DND-41 (cell line): ENCODE measurements at regions not wholly inside any gene's neighbourhood (a gene's known extent, or its start where the extent isn't known, plus 50 kb on each side); places are given as distances from the start of the nearest gene placed in this dataset.

Experiments used
- ATAC-seq: fragments of 200-7000 bp; cut with Tn5 transposase; 3 replicates; pipeline ENCODE4 v1.9.1; 2021; ENCODE audit warnings: low read depth; ENCODE audit not compliant: insufficient read depth
- DNase-seq: peaks from one replicate; pipeline ENCODE4 v3.0.0-alpha.2; 2020
- H2AFZ ChIP-seq: 2 replicates; pipeline ENCODE4 v1.6.0; 2012; ENCODE audit warnings: low read depth, low read length
- H3K27ac ChIP-seq: 2 replicates; pipeline ENCODE4 v1.5.1; 2012; ENCODE audit warnings: low read length, inconsistent platforms
- H3K27me3 ChIP-seq: fragments of 200-600 bp; sonication (generic); 2 replicates; pipeline ENCODE4 v1.6.0; 2012; ENCODE audit warnings: low read length, mild to moderate bottlenecking, inconsistent platforms; ENCODE audit not compliant: insufficient read depth, poor library complexity
- H3K36me3 ChIP-seq: 2 replicates; pipeline ENCODE4 v1.5.1; 2012; ENCODE audit warnings: low read length, inconsistent platforms; ENCODE audit not compliant: insufficient read depth
- H3K4me1 ChIP-seq: 2 replicates; pipeline ENCODE4 v1.5.1; 2012; ENCODE audit warnings: mild to moderate bottlenecking, low read length; ENCODE audit not compliant: insufficient read depth
- H3K4me2 ChIP-seq: 2 replicates; pipeline ENCODE4 v1.6.0; 2012; ENCODE audit warnings: mild to moderate bottlenecking, moderate library complexity, low read length, inconsistent platforms; ENCODE audit not compliant: insufficient read depth
- H3K4me3 ChIP-seq, 2 experiments: fragments of 200-600 bp in 1 of 2; shearing (Covaris generic) in 1 of 2; 2 replicates each; pipeline ENCODE4 v1.5.1; 2012 to 2016; ENCODE audit warnings: inconsistent platforms in 2 of 2, low read length in 2 of 2, mild to moderate bottlenecking in 2 of 2, low read depth in 1 of 2, moderate library complexity in 1 of 2
- H3K79me2 ChIP-seq: 2 replicates; pipeline ENCODE4 v1.6.0; 2012; ENCODE audit warnings: low read length, inconsistent platforms; ENCODE audit not compliant: insufficient read depth
- H3K9ac ChIP-seq: 2 replicates; pipeline ENCODE4 v1.6.0; 2012; ENCODE audit warnings: low read depth, mild to moderate bottlenecking, inconsistent platforms, low read length, moderate library complexity
- H3K9me3 ChIP-seq: 2 replicates; pipeline ENCODE4 v1.5.1; 2012; ENCODE audit warnings: low read length, moderate library complexity, mild to moderate bottlenecking, inconsistent platforms; ENCODE audit not compliant: insufficient read depth, severe bottlenecking
- H4K20me1 ChIP-seq: 2 replicates; pipeline ENCODE4 v1.6.0; 2012; ENCODE audit warnings: low read length; ENCODE audit not compliant: insufficient read depth
- CTCF ChIP-seq: IDR thresholded peaks from 2 replicates; pipeline ENCODE4 v1.5.1; 2012; ENCODE audit warnings: borderline replicate concordance, low read length, moderate library complexity, mild to moderate bottlenecking; ENCODE audit not compliant: poor library complexity, severe bottlenecking; ENCODE audit errors: extremely low read depth
- EZH2 ChIP-seq: IDR thresholded peaks from 3 replicates; pipeline ENCODE4 v1.6.1; 2012; ENCODE audit warnings: borderline replicate concordance, low read depth, mild to moderate bottlenecking, moderate library complexity, low read length, inconsistent platforms; ENCODE audit not compliant: severe bottlenecking

GRCh38 chr9:20135119-20135697 lies 346.4 kb upstream of the SLC24A2 start:
- Histone ChIP-seq H4K20me1 (no peaks in the 10 kb centered on the region), H3K9ac (no peak overlapping the region), H3K9me3 (no peaks in the 10 kb centered on the region), H3K4me3 (no peak overlapping the region), H3K27me3 (no peaks in the 10 kb centered on the region), H3K4me1 (peaks cover 11% of the 10 kb centered on the region), H3K36me3 (no peaks in the 10 kb centered on the region), H3K79me2 (no peaks in the 10 kb centered on the region), H3K27ac (no peak overlapping the region), H3K4me2 (no peak overlapping the region), H2AFZ (no peak overlapping the region)
- ATAC-seq (no peak), DNase-seq (no peak)
- TF ChIP-seq EZH2, result no peak
- TF ChIP-seq CTCF, result no peak

- H3K36me3 ChIP-seq, result no peaks in the 10 kb centered on the region
- no peak overlapping the region for H2AFZ ChIP-seq
- H3K27me3 ChIP-seq, result no peaks in the 10 kb centered on the region
- no peak overlapping the region for H3K9ac ChIP-seq
- no peak overlapping the region for H3K27ac ChIP-seq
- no peak for TF ChIP-seq EZH2
- TF ChIP-seq CTCF, result no peak
- DNase-seq (no peak), ATAC-seq (peak; percentile 37; the same call in 1 of the 3 replicates)
- H4K20me1 ChIP-seq, result no peaks in the 10 kb centered on the region
- no peak overlapping the region for H3K4me3 ChIP-seq
- H3K4me2 ChIP-seq, result no peak overlapping the region
- no peaks in the 10 kb centered on the region for H3K79me2 ChIP-seq
- peaks cover 8% of the 10 kb centered on the region for H3K4me1 ChIP-seq
- no peaks in the 10 kb centered on the region for H3K9me3 ChIP-seq
These were observed 336.9 kb upstream of the SLC24A2 start for GRCh38 chr9:20125727-20126126.

- Histone ChIP-seq H3K27me3 (no peaks in the 10 kb centered on the region), H3K4me1 (no peaks in the 10 kb centered on the region), H2AFZ (no peak overlapping the region), H3K9ac (no peak overlapping the region), H4K20me1 (no peaks in the 10 kb centered on the region), H3K36me3 (no peaks in the 10 kb centered on the region), H3K4me2 (no peak overlapping the region), H3K79me2 (no peaks in the 10 kb centered on the region), H3K4me3 (no peak overlapping the region), H3K9me3 (no peaks in the 10 kb centered on the region), H3K27ac (no peak overlapping the region)
- DNase-seq (no peak), ATAC-seq (no peak)
- TF ChIP-seq CTCF (no peak), EZH2 (no peak)
These were observed 330.7 kb upstream of the SLC24A2 start for GRCh38 chr9:20119566-20119965.
